ENCODE measurements at regions not wholly inside any gene's neighbourhood (a gene's known extent, or its start where the extent isn't known, plus 50 kb on each side); places are given as distances from the start of the nearest gene placed in this dataset.

DNA sequence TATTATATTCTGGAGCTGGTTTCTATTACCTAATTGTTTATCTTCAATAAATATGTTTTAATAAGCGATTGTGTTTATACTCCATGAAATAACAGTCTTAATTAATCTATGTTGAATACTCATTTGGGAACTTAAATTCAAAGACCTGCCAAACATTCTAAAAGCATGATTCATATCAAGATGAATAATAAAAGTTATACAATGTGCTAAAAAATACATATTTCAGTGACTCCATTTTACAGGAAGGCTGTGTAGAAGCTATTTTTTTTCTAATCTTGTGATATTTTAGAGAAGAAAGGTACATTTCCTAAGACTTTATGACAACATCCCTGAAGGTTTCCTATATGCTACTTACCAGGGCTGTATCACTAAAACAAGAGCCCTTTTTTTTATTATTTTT is 417.9 kb downstream of the NFIB start:
- DNase-seq = no peak

DNA sequence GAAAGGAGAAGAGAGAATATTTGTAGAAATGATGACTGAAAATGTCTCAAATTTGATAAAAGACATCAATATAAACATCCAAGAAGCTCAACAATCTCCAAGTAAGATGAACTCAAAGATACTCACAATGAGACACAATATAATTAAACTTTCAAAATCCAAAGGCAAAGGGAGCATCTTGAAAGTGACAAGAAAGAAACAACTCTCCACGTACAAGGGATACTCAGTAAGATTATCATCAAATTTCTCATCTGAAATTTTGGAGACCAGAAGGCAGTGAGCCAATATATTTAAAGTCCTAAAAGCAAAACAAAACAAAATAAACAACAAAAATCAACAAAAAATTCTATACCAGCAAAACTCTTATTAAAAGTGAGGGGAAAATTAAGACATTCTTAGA is 428.7 kb downstream of the NFIB start:
- DNase-seq = no peak

DNA sequence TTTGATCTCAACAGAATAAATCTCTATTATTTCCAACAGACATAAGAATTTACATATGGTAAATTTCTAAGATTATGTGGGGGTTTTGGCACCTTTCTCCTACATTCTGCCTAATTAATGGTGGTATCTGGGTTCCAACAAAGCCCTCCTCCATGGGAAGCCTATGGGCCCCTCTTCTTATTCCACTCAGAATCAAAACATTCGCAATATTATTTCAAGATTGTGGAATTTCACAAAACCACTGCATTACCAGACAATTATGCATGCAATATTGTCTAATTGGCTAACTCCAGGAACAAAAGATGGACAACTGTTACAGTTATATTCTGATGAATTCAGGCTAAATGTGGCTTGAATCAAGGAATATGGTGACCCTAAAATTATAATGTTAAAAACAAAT is 434.0 kb downstream of the NFIB start:
- DNase-seq = no peak

DNA sequence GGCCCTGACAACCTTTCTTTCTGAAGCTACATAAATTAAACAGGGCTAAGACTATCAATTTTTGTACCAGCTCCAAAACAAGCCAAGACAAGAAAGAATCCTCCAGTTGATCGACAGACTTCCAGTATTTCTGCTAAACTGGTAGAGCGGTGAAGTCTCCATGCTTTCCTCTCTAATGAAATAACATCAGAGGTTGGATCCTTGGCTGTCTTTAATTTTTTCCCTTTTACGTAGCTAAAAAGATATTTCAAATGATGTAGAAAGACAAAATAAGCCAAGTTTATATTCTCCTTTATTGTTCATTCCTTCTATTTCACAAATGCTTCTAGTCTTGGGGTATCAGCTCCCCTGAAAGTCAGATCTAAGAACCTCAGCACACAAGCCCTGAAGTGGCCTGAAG is 434.9 kb downstream of the NFIB start:
- no peak for DNase-seq

DNA sequence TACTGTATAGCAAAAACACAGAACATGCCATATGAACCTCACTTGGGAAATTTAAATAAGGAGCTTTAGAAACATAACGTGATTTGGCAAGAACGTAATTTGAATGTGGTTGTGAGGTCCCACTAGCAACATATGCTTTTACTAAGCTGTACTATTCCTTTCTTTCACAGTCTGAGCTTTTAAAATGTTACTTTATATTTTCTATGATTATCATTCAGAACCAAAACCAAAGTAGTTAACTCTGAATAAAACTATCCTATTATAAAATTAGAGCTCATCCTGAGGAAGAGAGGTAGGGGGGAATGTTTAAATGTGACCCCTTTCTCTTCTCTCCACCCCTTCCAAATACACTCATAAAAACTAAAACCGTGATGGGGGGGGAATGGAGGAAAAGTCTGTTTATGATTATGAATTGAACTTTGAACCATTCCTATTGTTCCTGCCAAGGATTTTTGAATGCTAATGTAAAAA is 435.7 kb downstream of the NFIB start:
- no peak for DNase-seq

DNA sequence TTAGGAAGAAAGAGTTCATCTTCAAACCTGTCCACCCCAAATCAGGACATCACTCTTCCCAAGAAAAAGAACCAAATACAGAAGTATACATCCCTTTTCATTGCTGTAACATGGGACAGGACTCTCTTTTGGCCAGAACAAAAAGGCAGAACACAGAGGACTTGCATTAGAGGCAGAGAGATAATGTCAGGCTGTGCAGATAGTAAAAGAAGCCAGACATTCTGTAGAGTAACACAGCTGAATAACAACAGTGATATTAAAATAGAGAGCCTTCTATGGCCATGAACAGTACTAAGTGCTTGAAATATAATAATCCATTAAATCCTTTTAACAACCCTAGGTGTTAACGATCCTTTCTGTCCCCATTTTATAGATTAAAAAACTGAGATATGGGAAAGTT is 437.2 kb downstream of the NFIB start:
- no peak for DNase-seq

DNA sequence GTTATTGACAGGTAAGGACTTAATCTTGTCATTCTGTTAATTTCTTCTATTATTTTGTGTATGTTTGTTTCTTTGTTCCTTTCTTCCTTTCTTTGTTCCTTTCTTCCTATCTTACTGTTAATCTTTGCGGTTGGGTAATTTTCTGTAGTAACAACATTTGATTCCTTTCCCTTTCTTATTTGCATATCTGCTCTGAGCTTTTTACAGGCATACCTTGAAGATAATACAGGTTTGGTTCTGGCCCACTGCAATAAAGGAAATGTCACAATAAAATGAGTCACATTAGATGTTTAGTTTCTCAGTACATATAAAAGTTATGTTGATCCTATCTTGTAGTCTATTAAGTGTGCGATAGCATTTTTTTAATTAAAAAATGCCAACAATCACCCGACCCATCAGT is 440.7 kb downstream of the NFIB start:
- DNase-seq = no peak

DNA sequence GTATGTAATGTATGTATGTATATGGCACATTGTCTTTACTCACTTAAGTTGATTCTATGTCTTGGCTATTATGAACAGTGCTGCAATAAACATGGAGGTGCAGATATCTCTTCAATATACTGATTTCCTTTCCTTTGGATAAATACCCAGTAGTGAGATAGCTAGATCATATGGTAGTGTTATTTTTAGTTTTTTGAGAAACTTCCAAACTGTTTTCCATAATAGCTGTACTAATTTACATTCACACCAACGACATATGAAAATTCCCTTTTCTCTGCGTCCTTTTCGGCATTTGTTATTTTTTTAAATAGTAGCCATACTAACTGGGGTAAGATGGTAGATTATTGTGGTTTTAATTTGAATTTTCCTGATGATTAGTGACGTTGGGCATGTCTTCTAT is 445.6 kb downstream of the NFIB start:
- DNase-seq = no peak

DNA sequence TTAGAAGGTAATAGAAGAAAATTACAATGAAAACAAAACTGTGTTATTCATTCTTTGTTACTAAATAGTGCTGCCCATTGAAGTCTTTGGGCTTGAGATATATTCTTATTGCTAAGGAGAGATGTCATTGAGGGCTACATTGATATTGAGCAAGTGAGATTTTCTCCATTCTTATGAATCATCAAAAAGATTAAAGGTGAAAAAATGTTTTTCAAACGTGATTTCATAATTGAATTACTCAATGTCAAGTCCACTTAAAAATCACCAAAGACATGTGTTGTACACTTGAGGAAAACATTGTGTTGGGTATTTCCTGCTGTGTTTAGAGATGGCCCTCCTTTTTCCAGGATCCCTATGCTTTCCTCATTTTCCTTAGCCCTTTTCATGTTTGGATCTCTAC is 448.1 kb downstream of the NFIB start:
- no peak for DNase-seq

DNA sequence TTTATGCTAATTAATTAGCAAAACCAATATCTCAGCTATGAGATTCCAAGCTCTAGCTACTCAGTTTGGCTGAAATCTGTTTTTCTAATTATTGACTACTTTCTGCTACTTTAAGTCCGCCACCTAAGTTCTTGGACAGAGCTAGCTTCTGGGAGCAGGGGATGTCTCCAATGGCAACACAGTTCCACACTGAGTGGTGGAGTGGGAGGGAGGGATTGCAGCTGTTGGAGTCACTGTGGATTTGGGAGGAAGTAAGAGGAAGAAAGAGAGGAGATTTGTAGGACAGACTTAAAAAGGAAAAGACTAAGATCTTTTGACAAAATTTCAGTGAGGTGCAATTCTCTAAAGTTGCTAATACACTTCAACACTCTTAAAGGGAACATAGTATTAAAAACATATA is 450.8 kb downstream of the NFIB start:
- DNase-seq = peak; percentile 32

DNA sequence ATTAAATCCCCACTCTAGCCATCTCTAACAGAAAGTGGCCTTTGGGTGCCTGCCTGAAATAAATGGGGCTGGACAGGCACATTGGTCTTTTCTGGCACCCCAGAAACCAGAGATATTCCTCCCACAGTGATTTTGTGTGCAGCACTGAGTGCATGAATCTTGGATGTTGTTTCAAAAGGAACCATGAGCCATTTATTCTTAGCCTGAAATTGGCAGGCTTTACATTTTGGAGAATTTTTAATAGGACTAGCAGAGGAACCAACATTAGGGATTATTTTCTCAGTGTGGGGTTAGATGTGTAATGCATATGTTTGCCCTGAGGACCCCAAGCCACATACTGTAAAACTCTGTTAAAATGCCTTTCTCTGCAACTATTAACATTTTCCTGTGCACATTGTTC is 451.3 kb downstream of the NFIB start:
- DNase-seq = no peak

DNA sequence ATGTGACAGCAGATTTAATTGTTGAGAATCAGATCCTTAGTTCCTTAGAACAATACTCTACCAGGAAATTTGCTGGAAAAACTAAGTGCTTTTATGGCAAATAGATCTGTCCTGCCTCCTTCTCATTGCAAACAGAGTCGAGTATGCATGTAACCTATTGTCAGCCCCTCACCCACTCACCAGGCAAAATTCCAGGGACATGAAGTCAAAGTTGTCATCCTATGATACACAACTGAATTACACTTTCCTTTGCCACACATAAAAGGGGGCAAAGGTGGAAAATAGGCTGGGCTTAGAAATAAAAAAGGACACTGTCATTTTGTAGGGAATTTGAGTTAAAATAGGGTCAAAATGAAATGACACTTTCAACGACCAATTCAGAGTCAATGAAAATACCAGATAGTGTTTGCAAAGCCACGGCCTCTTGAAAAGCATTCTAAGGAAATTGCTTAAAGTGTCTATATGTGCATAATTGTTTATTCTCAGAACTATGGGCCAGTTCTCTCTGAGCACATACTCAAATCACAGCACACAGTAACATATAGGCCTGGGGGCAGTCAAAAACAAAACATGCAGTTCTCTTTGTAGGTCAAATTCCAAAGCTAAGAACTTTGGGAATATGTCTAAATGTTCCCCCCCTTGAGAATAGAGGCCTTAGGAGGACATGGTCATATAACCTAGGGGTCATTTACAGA is 452.8 kb downstream of the NFIB start:
- DNase-seq = no peak

DNA sequence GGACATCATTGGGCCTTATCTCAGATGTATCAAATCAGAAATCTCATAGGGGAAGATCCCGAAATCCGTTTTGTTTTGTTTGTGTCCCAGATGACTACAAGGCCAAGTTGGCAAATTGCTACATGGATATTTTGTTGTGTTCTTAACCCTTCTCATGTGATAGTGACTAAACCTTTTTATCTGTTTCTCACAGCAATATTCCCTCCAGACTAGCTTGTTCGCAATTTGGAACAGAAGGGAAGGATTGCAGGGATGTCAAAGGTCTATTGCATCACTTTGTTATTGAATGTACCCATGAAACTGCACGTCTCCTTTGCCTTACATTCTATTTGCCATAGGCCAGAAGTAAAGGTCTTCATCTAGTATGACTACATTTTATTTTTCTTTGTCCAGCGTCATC is 453.9 kb downstream of the NFIB start:
- no peak for DNase-seq

DNA sequence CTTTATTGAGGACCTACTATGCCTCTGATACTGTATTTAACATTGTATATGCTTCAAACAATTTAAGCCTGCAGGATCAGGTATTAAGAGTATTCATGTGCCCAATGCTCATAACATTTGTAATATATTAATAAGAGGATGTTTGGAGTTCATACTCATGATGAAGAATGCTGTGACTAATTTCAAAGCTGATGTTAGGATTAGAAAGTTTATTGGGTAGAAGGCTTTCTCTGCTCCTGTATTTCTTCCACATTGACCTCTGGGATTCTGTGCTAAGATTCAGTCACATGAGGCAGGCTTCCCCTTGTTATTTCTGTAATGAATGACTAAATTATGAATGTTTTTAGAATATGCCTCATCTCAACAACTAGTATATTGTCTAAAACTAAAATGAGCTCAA is 456.4 kb downstream of the NFIB start:
- DNase-seq = no peak

DNA sequence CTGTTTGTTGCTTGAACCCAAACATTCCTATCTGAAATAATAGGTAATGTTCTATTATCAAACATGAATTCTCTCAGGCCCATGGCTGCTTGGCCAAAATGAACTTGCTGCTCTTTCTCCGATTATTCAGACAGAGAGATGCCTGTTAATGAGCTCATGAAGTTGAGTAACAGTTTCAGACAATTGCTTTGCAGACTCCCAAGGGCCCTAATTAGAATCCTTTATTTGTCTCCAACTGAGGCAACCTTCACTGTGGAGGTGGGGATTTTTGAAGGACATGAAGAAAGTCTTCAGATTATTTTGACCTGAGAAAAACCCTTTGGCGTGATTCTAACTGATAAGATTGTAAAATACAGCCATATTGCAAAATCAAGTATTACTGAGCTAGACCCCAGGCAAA is 466.7 kb downstream of the NFIB start:
- DNase-seq = no peak

DNA sequence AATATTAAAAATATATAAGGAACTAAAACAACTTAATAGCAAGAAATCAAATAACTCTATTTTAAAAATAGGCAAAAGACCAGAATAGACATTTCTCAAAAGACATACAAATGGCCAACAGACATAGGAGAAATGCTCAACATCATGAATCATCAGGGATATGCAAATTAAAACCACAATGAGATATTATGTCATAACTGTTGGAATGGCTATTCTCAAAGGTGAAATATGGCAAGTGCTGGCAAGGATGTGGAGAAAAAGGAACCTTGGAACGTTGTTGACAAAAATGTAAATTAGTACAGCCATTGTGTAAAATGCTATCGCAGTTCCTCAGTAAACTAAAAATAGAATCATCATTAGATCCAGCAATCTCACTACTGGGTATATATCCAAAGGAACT is 468.5 kb downstream of the NFIB start:
- DNase-seq = no peak

DNA sequence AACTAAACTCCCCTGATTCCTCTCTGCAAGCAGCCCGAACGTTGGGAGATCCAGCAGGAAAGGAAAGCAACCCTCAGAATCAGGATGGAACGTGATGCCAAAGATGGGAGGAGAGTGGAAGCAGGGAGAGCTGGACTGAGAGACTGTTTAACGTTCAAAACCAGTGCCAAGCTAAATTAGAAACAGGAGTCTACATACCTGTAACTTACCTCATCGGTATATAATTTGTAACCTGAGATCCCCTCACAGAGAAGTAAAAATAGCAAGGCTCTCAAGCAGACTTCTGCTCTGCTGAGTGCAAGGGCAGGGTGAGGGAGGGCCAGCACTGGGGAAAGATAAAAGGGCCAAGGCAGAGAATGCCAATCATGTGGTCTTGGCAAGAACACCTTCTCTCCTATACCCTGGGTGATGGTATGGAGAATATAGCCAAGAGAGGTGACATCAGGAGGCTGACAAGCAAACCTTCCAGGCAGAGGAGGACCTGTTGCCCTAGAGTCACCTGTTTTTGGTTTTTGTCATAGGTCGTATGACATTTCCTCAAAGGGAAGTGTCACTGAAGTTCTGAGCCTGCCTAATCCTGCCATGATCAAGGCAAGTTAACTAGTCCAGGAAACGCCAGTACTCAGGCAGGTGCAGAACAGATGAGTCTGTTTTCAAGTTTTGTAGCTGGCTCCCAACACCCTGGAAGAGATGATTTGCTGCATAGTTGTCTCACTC is 472.0 kb downstream of the NFIB start:
- peak; percentile 59 for DNase-seq

DNA sequence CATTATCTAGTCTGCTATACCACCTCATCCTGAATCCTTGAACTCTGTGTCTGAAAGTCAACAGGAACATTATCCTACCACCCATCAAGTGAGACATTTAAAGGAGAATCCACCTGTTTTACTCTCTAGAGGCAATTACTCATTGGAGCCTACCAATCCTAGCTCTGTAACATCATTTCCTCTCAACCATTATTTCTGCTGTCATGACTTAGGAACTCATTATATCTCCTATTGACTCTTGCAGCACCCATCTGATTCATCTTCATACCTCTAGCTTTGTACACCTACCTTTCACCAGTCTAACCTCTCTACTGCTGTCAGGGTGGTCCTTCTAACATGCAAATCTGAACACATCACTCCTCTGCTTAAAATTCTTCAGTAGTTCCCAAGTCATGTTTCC is 481.5 kb downstream of the NFIB start:
- DNase-seq = no peak

DNA sequence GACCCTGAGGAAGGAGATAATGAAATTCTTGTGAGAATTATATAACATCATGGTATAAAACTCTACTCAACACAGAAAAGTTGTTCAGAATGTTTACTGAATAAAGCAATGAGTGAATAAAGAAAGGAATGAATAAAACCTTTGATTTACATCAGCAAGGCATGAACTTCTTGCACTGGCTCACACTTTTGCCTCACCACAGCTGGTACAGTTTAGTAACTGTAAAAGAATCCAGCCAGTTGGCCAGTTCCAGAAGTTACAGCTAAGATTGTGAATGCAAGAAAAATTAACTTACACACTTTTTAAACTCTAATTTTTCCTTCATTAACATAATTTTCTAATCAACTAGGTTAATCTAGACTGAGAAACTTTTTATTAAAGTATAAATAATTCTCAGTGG is 490.9 kb downstream of the NFIB start:
- no peak for DNase-seq

DNA sequence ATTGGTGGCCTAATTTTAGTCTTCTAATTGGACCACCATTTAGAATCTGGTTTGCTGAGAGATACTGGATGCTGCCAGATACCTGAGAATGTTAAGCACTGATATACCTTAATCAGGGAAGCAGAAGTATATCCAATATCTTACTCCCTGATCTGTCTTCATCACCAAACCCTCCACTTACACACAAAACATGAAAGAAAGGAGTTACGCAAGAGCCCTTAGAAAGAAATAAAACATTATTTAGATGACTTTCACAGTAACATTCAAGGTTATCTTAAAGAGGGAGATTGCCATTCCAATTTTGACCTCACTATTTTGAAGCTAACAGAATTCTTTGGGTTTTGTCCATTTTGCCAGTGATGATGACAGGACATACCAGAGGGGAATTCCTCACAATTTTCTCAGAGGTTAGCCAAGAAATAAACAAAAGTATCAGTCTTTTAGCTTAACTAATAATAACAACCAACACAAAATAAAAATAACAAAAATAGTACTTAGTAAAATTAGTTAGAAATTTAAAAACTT is 496.1 kb downstream of the NFIB start:
- DNase-seq = no peak

DNA sequence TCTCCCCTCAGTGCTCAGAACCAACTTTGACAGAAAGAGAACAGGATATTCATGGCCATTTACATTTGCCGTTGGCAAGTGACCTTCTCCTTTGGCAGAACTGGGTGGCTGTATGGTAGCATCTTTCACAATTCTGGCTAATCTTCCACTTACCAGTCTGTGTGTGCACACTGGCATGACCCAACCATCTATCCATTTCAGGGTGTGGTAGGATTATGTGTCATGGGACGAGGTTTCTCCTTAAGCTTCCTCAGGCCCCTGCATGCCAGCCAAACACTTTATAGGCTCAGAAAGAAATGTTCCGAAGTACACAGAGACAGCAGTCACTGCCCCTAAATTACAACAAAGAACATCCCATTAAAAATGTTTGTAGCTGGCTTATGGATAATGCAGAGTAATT is 497.1 kb downstream of the NFIB start:
- DNase-seq = no peak

DNA sequence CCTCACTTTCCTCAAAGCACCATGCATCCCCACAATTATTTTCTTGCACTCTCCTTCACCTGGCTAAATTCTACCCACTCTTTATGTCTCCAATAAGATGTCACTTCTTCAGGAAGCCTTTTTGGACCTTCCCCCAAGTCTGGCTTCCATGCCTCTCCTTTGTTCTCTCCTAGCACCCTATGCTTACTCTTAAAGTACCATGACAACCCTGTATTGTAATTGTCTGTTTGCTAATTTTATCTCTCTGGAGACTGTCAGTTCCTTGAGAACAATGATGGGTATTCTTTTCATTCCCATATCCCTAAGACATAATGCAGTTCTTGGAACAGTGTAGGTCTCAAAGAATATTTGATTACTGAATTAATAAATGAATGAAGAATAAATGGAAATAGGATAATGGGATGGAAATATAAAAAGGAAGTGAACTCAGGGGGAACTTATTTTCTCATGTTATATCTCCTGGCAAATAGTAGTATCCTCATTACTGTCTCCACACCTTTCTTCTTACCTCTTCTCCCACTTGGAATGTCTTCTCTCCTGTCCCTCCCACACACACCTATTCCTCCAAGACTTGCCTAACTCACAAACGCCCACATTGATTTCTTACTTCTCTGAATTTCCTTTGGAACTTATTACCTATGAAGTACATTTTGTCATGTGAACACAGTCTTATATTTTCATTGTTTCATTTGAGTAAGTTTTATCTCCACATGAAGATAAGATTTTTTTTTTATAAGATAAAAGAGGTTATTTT is 499.1 kb downstream of the NFIB start:
- DNase-seq = no peak

DNA sequence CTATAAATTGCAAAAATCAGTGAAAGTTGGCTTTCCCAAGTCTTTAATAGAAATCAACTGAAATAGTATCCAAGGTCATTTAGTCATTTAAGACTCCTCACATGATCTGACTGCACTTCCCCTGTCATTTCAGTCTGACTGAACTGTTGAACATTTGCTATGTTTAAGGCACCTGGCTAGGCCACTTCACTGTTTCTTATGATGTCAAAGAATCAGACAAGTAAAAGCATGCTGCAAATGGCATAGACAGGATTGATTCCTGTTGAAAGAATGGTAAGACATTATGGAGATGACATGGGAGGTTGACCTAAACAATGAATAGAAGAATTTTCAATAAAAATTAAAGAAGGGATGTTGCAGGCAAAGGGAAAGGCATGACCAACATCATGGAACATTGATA is 502.1 kb downstream of the NFIB start:
- no peak for DNase-seq

DNA sequence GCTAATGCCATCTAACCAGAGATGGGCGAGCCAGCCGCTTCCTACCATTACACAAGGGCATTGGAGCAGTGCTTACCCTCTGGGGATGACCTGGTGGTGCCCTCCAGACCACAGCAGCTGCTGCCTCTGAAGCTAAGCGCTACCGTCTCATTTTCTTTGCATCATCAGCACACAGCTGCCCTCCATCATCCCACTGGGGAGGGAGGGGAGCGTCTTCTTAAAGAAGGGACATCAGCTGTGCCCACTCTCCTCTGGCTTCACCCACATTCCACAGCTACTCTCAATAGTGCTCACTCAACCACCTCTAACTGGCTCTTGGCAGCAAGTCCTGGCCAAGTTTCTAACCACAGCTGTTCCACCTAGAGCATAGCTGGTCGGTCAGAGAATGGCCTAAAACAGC is 503.4 kb downstream of the NFIB start:
- no peak for DNase-seq
